ENCODE measurements at regions not wholly inside any gene's neighbourhood (a gene's known extent, or its start where the extent isn't known, plus 50 kb on each side); places are given as distances from the start of the nearest gene placed in this dataset.
A peak's percentile ranks its signal among the peaks of the same experiment; 100 is the strongest.

- BruUV-seq (replicated peaks): no TSS peak
- peaks cover 11% of the 10 kb centered on the region; the same call in 1 of the 2 replicates for H3K4me1 ChIP-seq (ENCODE audit: insufficient read depth, low read length)
- H3K9ac ChIP-seq (ENCODE audit: low read length): no peak overlapping the region
- H4K20me1 ChIP-seq (ENCODE audit: low read length): no peaks in the 10 kb centered on the region
- H3F3A ChIP-seq (ENCODE audit: low read length, unreplicated experiment): no peaks in the 10 kb centered on the region
- no peaks in the 10 kb centered on the region for H3K9me3 ChIP-seq (ENCODE audit: low read length)
- H3K27me3 ChIP-seq (ENCODE audit: low read length): no peaks in the 10 kb centered on the region
- no peaks in the 10 kb centered on the region for H3K79me2 ChIP-seq (ENCODE audit: low read length)
- POLR2A ChIA-PET (ENCODE audit: unreplicated experiment): interaction anchor here (0.6 to 0.7 kb wide), 3 partner anchors 18 to 808 kb away, joined by 4 to 5 read pairs (median 4); no protein-coding TSS in a partner anchor
- no peaks in the 10 kb centered on the region for H3K36me3 ChIP-seq (ENCODE audit: low read depth, low read length)
- no peak overlapping the region for H3K4me3 ChIP-seq (ENCODE audit: low read length)
- CTCF ChIA-PET: interaction anchor here (0.7 kb wide), 2 partner anchors 138 to 169 kb away, joined by 3 to 4 read pairs; no protein-coding TSS in a partner anchor
- intact Hi-C loops (cut with micrococcal nuclease): no loop called here
- no peak overlapping the region for H2AFZ ChIP-seq (ENCODE audit: low read length)
- TF ChIP-seq EZH2phosphoT487 (IDR thresholded peaks at IDR 0.05; ENCODE audit: borderline replicate concordance, low read length) (no peak), CTCF (conservative IDR thresholded peaks at IDR 0.05; ENCODE audit: low read depth, low read length) (no peak), EZH2 (IDR thresholded peaks at IDR 0.05; ENCODE audit: low read length, unreplicated experiment) (no peak)
- no peak overlapping the region for H3K4me2 ChIP-seq (ENCODE audit: low read length)
- peak; percentile 100 for ATAC-seq
- H3K9me2 ChIP-seq (replicated peaks; ENCODE audit: low read length): no peaks in the 10 kb centered on the region
- H3K27ac ChIP-seq (ENCODE audit: low read length): no peak overlapping the region
- DNase-seq: peak; percentile 84
These were observed 70.7 kb upstream of the STEAP4 start for GRCh38 chr7:88377434-88377833.

- Histone ChIP-seq H3K9ac (ENCODE audit: low read length) (no peak overlapping the region), H3K27me3 (ENCODE audit: low read length) (no peaks in the 10 kb centered on the region), H3K27ac (ENCODE audit: low read length) (no peak overlapping the region), H3F3A (ENCODE audit: low read length, unreplicated experiment) (no peaks in the 10 kb centered on the region), H3K79me2 (ENCODE audit: low read length) (no peaks in the 10 kb centered on the region), H3K4me3 (ENCODE audit: low read length) (no peak overlapping the region), H2AFZ (ENCODE audit: low read length) (no peak overlapping the region), H4K20me1 (ENCODE audit: low read length) (no peaks in the 10 kb centered on the region), H3K9me3 (ENCODE audit: low read length) (no peaks in the 10 kb centered on the region), H3K36me3 (ENCODE audit: low read depth, low read length) (no peaks in the 10 kb centered on the region), H3K9me2 (replicated peaks; ENCODE audit: low read length) (no peaks in the 10 kb centered on the region), H3K4me2 (ENCODE audit: low read length) (no peak overlapping the region), H3K4me1 (ENCODE audit: insufficient read depth, low read length) (no peaks in the 10 kb centered on the region)
- intact Hi-C loops (cut with micrococcal nuclease): no loop called here
- ATAC-seq (no peak), DNase-seq (no peak)
- TF ChIP-seq CTCF (conservative IDR thresholded peaks at IDR 0.05; ENCODE audit: low read depth, low read length): no peak
- TF ChIP-seq EZH2 (IDR thresholded peaks at IDR 0.05; ENCODE audit: low read length, unreplicated experiment): no peak
- no peak for TF ChIP-seq EZH2phosphoT487 (IDR thresholded peaks at IDR 0.05; ENCODE audit: borderline replicate concordance, low read length)
- no TSS peak for BruUV-seq (replicated peaks)
- POLR2A ChIA-PET (ENCODE audit: unreplicated experiment): no interaction called here
- CTCF ChIA-PET: no interaction called here
These were observed 62.0 kb upstream of the STEAP4 start for GRCh38 chr7:88368686-88369085.

- H3K27ac ChIP-seq (ENCODE audit: low read length): no peak overlapping the region
These were observed 60.2 kb upstream of the STEAP4 start for GRCh38 chr7:88366845-88367244.

More at GRCh38 chr7:88366845-88367244, 60.2 kb upstream of the STEAP4 start:
- no peaks in the 10 kb centered on the region for H3K79me2 ChIP-seq (ENCODE audit: low read length)
- no peaks in the 10 kb centered on the region for H3K4me1 ChIP-seq (ENCODE audit: insufficient read depth, low read length)
- no peak overlapping the region for H3K4me2 ChIP-seq (ENCODE audit: low read length)
- POLR2A ChIA-PET (ENCODE audit: unreplicated experiment): no interaction called here
- H3K9me2 ChIP-seq (replicated peaks; ENCODE audit: low read length): no peaks in the 10 kb centered on the region
- no peaks in the 10 kb centered on the region for H3F3A ChIP-seq (ENCODE audit: low read length, unreplicated experiment)
- no peak for ATAC-seq
- H3K4me3 ChIP-seq (ENCODE audit: low read length): no peak overlapping the region
- BruUV-seq (replicated peaks): no TSS peak
- no peak for TF ChIP-seq CTCF (conservative IDR thresholded peaks at IDR 0.05; ENCODE audit: low read depth, low read length)
- no peak for TF ChIP-seq EZH2 (IDR thresholded peaks at IDR 0.05; ENCODE audit: low read length, unreplicated experiment)
- TF ChIP-seq EZH2phosphoT487 (IDR thresholded peaks at IDR 0.05; ENCODE audit: borderline replicate concordance, low read length): no peak
- CTCF ChIA-PET: no interaction called here
- no peaks in the 10 kb centered on the region for H3K36me3 ChIP-seq (ENCODE audit: low read depth, low read length)
- no peak for DNase-seq
- H2AFZ ChIP-seq (ENCODE audit: low read length): no peak overlapping the region
- intact Hi-C loops (cut with micrococcal nuclease): no loop called here
- H3K9me3 ChIP-seq (ENCODE audit: low read length): no peaks in the 10 kb centered on the region
- H3K27me3 ChIP-seq (ENCODE audit: low read length): no peaks in the 10 kb centered on the region
- no peaks in the 10 kb centered on the region for H4K20me1 ChIP-seq (ENCODE audit: low read length)
- H3K9ac ChIP-seq (ENCODE audit: low read length): no peak overlapping the region
